IMR-90 (cell line): ENCODE measurements at regions not wholly inside any gene's neighbourhood (a gene's known extent, or its start where the extent isn't known, plus 50 kb on each side); places are given as distances from the start of the nearest gene placed in this dataset.
"Not testable (repeated sequence)": the region's sequence is repeated elsewhere in the genome, so short reads cannot be mapped to it uniquely, and the experiment has no call there.

ENCODE experiments used
- BHLHE40 ChIP-seq: fragments of 150-350 bp; IDR thresholded peaks from 2 replicates; pipeline ENCODE4 v1.6.1; 2016; ENCODE audit warnings: mild to moderate bottlenecking, low read depth, low read length
- CEBPB ChIP-seq: IDR thresholded peaks from 2 replicates; pipeline ENCODE4 v1.6.1; 2012; ENCODE audit warnings: low read depth, low read length, improper control_type of control experiment
- CHD1 ChIP-seq: IDR thresholded peaks from 2 replicates; pipeline ENCODE4 v1.6.1; 2012; ENCODE audit warnings: low read depth, low read length, improper control_type of control experiment
- CTCF ChIP-seq: conservative IDR thresholded peaks from 2 replicates; pipeline ENCODE4 v1.5.1; 2012; ENCODE audit warnings: mild to moderate bottlenecking, low read depth, low read length, improper control_type of control experiment
- FOS ChIP-seq: fragments of 150-350 bp; IDR thresholded peaks from 2 replicates; pipeline ENCODE4 v1.6.1; 2016; ENCODE audit warnings: low read depth, low read length
- MAFK ChIP-seq: IDR thresholded peaks from 2 replicates; pipeline ENCODE4 v1.6.1; 2012; ENCODE audit warnings: low read depth, low read length, improper control_type of control experiment
- MAZ ChIP-seq: IDR thresholded peaks from 2 replicates; pipeline ENCODE4 v1.6.1; 2012; ENCODE audit warnings: low read depth, mild to moderate bottlenecking, low read length, improper control_type of control experiment, moderate library complexity, borderline replicate concordance
- MXI1 ChIP-seq: IDR thresholded peaks from 2 replicates; pipeline ENCODE4 v1.6.1; 2012; ENCODE audit warnings: low read depth, mild to moderate bottlenecking, low read length, moderate library complexity, borderline replicate concordance
- NFE2L2 ChIP-seq: fragments of 150-350 bp; IDR thresholded peaks from 2 replicates; pipeline ENCODE4 v1.6.1; 2016; ENCODE audit warnings: low read depth, mild to moderate bottlenecking, low read length
- POLR2A ChIP-seq: IDR thresholded peaks from 2 replicates; pipeline ENCODE4 v1.6.1; 2012; ENCODE audit warnings: mild to moderate bottlenecking, low read depth, low read length
- RAD21 ChIP-seq: IDR thresholded peaks from 2 replicates; pipeline ENCODE4 v1.6.1; 2012; ENCODE audit warnings: low read length, improper control_type of control experiment
- RFX5 ChIP-seq: IDR thresholded peaks from 2 replicates; pipeline ENCODE4 v1.8.0; 2012; ENCODE audit warnings: low read depth, mild to moderate bottlenecking, low read length, moderate library complexity
- SMC3 ChIP-seq: fragments of 150-350 bp; IDR thresholded peaks from 2 replicates; pipeline ENCODE4 v1.6.1; 2016; ENCODE audit warnings: low read depth, mild to moderate bottlenecking, antibody characterized with exemption, low read length, moderate library complexity
- USF2 ChIP-seq: fragments of 150-350 bp; IDR thresholded peaks from 2 replicates; pipeline ENCODE4 v1.6.1; 2017; ENCODE audit warnings: mild to moderate bottlenecking, antibody characterized with exemption, low read length, low read depth

GRCh38 chr14:106468869-106469268 lies 942.5 kb downstream of the TMEM121 start:
- TF ChIP-seq SMC3, CTCF, RAD21, USF2, RFX5, POLR2A, FOS, CHD1, MAZ, CEBPB, NFE2L2, BHLHE40, MXI1, MAFK: not testable (repeated sequence)
